ENCODE measurements at regions not wholly inside any gene's neighbourhood (a gene's known extent, or its start where the extent isn't known, plus 50 kb on each side); places are given as distances from the start of the nearest gene placed in this dataset.
A peak's percentile ranks its signal among the peaks of the same experiment; 100 is the strongest.

DNA sequence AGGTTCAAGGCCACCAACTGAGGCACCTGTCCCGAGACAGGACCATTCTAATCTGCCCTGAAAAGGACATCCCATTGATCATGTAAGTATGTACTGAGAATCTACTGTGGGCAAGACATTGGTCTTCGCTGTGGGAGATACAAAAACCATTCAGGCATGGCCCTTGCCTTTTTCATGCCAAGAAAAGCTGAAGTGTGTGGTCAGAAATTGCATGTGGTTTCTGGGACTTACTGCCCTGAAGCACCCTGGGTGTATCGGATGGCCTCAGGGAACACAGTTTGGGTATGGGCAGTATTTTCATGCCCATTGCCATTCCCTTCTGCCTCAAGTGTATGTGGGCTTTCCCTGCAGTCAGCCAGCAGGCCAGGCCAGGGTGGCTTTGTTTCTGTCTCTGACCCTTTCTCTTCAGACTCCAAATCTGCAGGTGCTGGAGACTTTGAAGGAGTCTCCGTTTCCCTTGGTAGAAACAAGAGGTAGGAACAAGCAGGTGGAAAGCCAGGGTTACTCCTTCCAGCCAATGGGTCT, 285.7 kb downstream of the ZEB1 start:
- DNase-seq, result no peak

DNA sequence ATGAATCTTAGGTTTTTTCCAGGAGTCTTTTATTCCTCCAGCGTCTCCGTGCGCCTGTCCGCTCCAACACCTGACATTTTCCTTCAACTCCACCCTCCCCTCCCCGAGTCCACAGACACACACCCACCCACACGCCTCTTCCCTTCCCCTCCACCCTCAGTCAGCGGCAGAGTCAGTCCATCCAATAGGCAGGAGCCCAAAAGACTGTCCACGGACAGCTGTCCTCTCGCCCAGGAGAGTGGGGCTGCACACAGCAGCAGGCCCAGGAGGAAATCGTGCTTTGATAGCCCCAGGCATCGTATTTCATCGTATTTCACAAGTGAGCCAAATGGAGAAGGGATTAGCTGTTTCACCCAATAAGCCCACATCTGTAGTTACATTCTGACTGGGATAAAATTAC, 285.1 kb downstream of the ZEB1 start:
- peak; percentile 66 for DNase-seq

DNA sequence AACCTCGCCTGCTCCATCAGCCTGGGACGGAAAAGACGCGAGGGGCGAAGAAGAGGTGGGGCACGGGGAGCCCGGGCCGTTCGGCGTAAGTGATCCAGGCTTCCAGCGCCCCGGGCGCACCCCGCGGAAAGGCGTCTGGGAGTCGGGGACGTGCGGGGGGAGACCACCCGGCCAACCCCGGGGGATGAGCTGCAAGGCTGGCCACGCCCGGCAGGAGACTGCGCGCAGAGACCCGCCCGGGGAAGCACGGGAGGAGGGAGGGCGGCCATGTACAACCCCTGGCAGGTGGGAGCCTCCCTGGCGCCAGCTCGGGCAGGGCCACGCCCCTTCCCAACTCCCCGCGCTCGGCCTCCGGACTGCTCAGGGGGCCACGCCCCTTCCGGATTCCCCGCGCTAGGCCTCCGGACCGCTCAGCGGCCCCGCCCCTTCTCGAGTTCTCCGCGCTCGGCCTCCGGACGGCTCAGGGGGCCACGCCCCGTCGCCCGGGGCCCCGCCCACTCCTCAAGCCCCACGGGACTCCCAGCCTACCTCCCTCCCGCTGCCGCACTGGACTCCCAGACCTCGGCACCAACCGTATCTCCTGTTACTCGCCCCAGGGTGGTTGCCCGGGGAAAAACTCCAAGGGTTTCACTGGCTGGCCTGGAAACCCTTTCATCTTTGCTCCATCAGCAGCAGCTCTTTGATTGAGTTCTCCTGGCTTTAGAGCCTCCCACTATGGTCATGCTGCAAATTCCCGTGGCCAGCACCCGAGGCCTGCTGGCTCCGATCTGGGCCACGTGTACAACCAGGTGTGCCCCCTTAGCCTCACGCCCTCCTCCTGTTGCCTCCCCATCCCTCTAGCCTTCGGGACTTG, 284.4 kb downstream of the ZEB1 start:
- DNase-seq, result peak; percentile 96

DNA sequence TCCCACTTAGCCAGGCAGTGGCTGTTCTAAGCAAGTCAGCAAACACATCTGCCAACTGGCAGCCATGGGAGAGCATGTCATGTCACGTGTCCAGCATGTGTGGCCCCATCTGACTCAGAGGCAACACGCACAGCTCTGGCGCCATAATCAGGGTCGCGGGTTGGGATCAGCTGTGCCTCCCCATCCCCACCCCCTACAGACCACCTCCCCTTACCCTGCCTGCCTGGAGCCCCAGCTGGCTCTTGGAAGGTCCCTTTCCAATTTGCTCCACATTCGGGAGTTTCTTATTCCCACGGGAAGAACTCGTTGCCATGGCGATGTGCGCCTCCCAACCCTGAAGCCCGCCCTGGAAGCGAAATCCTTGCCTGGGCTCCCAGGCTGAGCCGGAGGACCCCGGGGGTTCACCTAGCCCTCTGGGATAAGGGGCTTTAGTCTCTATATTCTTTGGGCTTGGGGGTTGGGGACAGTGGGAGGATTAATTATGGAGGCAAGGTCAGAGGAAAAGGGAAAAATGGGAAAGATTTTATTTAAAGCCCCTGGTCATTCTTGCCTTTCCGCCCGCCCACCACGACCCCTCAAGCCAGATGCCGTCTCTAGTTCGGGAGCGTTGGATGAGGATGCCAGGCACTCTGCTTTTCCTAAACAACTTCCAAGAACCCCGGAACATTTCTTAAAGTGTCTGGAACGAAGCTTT, 283.7 kb downstream of the ZEB1 start:
- peak; percentile 85 for DNase-seq

DNA sequence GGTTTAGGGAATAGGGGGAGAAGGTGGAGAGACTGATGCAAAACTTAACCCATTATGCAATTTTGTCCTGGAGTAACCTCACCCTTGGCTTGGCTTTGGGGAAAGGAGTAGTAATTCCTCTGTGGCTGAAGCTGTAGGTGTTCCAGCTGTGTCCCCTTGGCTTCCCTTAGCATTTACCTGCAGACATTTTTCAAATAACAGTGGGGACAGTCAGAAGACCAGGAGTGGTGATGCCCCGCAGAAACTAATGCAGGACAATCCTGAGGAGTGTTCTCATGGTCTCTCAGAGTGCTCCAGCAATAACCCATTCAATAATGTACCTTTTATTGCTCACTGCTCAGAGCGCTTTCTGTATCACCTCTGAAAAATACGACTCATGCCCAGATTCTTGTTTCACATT, 282.1 kb downstream of the ZEB1 start:
- DNase-seq, result no peak

DNA sequence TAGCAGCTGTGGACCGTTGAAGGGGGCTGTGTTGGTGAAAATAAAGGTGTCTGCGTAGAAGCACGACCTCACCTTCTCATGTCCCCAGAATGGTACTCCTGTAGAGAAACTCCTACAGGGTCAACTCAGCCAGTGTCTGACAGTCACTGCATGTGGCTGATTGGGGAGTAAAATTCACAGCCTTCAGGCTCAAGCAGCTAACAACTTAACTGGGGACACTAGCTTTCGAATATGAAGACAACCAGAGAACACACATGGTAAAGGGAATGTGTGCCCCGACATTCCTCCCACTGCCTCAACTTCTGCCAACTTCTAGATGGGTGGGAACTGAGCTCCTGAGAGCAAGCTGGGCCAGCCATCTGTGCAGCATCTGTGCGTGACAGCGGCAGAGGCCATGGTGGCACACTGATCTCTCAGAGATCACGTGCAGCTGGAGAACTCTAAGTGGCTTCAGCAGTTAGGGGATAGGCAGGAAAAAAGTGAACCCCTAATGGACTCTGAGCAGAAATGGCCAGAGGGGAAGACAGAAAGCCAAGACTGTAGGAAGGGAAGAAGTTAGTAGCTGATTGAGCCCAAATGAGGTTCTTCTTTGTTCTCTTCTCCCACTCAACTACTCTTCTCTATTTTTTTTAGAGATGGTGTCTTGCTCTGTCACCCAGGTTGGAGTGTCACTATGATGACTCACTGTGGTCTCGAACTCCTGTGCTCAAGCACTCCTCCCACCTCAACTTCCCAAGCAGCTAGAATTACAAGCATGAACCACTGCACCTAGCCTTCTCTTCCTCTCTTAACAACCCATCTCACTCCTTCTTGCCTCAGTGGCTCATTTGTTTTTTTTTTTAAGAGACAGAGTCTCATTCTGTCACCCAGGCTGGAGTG, 280.8 kb downstream of the ZEB1 start:
- DNase-seq, result no peak

DNA sequence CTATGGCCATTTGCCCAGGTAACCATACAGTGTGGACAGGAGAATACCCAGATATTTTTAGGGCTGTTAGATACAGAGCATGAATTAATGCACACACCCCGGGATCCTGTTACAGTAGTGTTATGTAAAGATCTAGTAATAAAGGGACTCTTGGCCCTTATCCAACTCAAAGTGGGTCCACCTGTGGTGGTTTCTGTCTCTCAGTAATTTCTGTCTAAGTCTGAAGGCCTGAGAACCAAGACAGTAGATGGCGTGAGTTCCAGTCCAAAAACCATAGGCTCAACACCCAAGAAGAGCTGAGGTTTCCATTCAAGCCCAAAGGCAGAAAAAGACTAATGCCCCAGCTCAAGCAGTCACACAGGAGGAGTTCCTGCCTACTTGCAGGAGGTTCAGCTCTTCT, 277.7 kb downstream of the ZEB1 start:
- no peak for DNase-seq

DNA sequence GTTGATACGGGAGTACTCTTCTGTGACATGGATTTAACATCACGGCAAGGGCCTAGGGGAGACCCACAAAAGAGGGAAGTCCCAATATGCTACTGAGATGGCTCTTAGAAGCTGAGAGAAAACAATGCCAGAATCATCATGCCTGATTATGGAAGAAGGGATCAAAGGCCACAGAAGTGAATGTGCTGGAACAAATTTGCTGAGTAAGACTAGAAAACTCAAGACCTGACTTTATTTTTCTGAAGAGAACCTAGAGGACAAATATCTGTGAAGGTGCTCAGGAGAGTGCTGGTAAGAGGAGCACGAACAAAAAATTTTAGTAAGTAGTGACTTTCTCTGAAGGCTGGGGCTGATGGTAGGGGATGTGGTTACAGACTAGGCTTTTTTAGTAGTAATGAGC, 277.0 kb downstream of the ZEB1 start:
- DNase-seq, result no peak

DNA sequence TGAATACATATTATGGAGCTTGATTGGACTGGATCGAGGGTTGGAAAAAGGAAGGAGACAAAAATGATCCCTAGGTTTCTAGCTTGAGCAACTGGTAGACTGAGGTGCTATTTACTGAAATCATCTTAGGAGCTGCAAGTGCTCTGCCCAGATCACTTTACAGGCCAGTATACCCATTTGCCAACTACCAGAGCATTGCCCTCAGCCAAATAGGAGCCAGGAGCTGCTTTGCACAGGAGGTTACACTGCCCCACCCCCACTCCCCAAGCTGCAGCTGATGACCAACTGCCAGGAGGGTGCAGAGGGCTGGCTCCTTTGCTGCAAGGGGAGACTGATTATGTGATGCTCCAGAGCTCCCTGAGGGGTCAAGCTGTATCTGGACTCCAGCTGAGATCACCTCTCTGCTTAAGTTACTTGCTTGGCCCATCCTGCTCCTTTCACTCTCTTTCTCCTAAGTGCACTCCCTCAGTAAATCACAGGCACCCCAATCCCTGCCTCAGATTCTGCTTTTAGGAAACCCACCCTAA, 275.4 kb downstream of the ZEB1 start:
- no peak for DNase-seq

DNA sequence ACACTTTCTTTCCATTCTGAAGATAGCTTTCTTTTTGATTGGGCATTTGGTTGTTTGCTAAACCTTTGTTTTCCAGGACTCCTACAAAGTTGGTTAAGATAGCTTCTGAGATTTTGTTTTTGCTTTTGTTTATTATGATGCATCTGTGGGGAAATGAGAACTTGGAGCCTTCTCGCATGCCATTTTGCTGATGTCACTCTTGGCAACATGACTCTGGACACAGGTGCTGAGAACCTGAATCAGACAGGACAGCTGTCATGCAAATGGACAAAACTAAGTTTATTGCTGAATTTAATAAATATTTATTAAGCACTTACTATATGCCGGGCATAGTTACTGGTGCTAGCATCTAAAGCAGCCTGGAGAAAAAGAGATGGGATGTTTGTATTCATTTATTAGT, 274.1 kb downstream of the ZEB1 start:
- DNase-seq, result no peak

DNA sequence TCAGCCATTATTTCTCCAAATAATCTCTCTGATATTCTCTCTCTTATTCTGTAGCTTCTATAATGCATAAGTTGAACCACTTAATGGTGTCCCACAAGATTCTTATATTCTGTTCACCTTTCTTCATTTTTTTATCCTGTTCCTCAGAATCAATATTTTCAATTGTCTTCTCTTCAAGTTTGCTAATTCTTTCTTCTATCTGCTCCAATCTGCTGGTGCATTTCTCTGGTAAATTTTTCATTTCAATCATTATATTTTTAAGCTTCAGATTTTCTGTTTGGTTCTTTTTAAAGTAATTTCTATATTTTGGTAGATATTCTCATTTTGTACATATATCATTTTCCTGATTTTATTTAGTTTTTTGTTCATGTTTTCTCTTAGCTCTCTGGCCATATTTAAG, 272.6 kb downstream of the ZEB1 start:
- no peak for DNase-seq

DNA sequence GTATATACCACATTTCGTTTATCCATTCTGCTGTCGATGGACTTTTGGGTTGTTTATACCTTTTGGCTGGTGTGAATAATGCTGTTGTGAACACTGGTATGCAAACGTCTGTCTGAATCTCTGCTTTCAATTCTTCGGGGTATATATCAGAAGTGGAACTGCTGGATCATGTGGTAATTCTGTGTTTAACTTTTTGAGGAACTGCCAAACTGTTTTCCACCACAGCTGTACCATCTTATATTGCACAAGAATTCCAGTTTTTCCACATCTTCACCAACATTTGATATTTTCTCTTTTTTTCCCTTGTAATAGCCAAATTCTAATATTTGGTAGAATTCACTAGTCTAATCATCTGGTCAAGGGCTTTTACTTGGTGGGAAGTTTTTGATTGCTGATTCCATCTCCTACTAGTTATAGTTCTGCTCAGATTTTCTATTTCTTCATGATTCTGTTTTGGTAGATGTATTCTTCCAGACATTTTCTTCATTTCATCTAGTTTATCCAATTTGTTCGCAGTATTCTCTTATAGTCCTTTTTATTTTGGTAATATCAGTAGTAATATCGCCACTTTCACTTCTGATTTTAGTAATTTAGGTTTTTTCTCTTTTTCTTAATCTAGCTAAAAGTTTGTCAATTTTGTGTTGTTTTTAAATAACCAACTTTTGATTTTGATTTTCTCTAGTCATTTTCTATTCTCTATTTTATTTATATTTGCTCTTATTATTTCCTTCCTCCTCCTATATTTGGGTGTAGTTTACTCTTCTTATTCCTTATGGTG, 271.2 kb downstream of the ZEB1 start:
- DNase-seq, result no peak

DNA sequence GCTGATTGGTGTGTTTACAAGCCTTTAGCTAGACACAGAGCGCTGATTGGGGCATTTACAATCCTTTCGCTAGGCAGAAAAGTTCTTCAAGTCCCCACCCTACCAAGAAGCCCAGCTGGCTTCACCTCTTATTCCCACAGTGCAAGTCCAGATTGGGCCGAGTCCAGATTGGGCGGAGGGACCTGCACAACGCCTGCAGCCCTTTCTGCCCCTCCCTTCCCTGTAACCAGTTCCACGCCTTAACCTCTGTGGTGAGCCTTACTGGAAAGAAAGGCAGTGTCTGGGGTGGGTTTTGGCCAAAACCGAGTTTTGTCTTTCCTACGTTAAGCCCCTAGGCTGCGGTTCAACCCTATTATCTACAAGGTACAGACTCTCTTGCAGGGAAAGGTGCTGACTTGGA, 268.7 kb downstream of the ZEB1 start:
- DNase-seq, result no peak

DNA sequence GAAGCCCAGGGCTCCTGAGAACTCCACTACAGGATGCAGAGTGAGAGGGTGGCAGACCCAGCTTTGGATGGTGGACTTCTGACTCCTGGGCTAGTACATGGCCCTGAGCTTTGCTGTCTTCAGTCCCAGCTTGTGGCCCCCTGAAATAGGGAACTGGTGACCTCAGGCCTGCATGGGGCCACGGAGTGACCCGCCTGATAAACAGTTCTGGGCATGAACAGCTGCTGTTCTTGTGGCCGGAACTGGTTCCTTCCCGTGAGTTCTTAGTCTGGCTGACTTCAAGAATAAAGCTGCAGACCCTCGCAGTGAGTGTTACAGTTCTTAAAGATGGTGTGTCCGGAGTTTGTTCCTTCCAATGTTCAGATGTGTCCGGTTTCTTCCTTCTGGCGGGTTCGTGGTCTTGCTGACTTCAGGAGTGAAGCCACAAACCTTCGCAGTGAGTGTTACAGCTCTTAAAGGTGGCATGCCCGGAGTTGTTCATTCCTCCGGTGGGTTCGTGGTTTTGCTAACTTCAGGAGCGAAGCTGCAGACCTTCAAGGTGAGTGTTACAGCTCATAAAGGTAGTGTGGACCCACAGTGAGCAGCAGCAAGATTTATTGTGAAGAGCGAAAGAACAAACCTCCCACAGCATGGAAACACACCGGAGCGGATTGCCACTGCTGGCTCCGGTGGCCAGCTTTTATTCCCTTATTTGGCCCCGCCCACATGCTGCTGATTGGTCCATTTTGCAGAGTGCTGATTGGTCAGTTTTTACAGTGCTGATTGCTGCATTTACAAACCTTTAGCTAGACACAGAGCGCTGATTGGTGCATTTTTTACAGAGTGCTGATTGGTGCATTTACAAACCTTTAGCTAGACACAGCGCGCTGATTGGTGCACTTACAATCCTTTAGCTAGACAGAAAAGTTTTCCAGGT, 268.0 kb downstream of the ZEB1 start:
- no peak for DNase-seq

DNA sequence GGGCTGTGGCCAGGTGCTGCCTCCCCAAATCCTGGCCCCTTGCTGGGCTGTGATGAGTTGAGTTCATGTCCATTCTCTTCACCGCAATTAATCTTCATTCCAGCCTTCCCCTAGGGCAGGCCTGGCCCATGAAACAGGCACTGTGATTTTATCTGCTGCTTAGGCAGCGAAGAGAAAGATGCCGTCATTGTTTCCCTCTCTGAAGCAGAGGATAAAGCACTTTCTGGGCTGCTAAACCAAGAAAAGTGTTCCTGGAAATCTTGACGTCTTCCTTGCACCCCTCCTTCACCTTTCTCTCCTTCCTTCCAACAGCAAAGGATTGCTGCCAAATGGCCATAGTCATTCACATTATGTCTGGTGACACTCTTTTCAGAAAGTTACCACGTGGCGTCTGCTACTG, 265.9 kb downstream of the ZEB1 start:
- peak; percentile 50 for DNase-seq

DNA sequence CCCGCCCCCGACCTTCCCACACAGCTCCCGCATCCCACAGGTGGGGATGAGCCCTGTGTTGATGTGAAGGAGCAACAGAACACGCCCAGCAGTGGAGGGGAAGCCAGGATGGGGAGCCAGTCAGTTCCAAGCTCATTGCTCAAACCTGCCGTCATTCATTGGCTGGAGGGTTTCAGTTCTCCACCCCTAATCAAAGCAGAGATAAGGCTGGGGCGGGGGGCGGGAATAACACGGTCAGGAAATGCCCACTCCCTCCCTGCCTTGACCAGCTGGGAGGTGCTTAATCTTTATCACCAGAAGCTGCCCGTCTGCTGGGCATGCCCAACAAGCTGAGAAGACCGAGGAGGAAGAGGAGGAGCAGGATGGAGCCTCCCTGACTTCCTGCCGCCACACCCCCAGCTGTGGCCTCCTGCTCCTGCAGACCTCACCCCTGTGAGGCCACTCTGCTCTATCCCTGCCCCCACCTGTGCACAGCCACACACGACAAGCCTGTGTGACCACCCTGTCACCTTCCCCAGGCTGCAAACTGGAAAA, 265.1 kb downstream of the ZEB1 start:
- no peak for DNase-seq

DNA sequence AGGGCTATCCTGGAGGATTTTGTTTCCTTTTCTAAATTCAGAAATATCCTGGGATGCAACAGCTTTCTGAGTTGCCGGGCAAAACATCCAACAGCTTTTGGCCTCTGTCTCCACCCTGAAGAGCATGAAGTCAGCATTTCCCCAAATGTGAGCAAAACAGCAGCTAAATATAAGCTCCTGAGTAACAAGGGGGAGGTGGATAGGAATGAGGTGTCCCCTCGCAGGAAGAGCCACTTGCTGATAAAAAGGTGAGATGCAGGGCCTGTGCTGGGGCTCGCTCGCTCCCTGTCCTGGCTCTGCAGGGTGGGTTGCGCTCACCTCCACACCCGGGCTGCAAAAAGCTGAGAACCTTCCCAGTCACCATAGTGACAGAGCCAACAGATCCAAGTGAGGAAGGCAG, 264.3 kb downstream of the ZEB1 start:
- DNase-seq, result no peak

DNA sequence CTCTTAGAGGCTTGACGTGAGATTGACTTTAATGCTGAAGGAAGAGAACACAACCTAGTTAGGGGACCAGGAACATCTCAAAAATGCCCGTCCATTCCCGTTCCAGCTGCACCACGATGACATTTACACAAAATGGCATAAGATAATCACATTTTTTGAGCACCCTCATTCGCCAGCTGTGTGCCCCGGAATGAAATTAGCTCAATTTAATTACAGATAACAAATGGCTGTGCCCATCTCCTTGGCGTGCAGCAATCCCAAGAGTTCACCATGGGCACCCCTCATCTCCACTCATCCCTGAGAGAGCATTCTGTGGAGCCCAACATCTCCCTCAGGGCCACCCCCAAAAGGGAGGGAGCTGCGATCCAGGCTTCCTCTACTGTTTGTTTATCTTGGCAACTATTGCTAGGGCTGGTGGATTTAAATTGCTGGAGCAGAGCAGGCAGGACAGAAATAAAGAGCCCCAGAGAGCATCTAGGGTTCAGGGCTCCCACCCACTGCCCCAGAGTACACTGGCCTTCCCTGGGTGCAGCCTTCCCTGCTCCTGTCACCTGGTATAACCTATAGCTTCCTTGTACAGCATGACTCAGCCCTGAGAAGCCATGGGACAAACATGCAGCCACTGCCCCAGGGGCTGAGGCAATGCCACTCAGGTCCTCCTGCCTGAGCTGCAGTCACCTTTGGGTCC, 263.5 kb downstream of the ZEB1 start:
- no peak for DNase-seq

DNA sequence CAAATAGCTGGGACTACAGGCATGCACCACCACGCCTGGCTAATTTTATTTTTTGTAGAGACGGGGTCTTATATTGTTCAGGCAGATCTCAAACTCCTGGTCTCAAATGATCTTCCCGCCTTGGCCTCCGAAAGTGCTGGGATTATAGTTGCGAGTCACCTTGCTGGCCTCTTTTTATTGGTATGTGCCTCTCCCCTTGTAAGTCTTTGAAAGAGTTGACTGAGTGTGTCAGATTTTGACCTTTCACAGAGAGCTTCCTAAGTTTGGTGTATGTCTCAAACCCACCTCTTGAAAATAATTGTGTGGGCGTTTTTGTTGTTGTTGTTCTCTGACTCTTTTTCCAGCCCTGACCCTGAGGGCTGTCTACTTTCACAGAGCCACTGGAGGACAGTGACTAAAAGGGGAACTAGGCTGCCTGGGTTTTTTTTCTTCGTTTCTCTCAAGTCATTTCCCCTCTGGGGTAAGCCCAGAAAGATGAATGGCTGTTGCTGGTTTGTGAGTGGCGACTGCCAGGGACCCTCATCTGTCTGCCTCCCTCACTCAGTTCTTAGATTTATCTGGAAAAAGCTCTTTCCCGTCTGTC, 262.8 kb downstream of the ZEB1 start:
- no peak for DNase-seq

DNA sequence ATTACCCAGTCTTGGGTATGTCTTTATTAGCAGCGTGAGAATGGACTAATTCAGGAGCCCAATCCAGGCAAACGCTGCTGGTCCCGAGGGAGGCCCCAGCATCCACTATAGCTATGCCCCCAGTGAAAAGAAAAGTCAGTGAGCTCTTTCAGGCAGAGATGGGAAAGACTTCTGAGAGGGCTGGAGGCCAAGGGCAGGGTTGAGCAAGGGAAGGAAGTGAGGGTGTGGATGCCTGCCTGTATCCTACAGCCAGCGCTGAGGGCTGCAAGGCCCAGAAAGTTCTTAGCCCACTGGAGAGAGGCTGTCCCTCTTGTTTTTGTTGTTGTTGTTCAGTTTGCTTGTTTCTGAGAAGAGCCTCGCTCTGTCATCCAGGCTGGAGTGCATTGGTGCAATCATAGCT, 261.6 kb downstream of the ZEB1 start:
- DNase-seq, result no peak

Measured in right forelimb (tissue), 1 donor.